ENCODE measurements at regions not wholly inside any gene's neighbourhood (a gene's known extent, or its start where the extent isn't known, plus 50 kb on each side); places are given as distances from the start of the nearest gene placed in this dataset.

GRCh38 chr10:124173298-124173900 lies 80.0 kb upstream of the CHST15 start:
- no peak for TF ChIP-seq CTCF (IDR thresholded peaks at IDR 0.05)
- TF ChIP-seq POLR2AphosphoS5 (IDR thresholded peaks at IDR 0.05) = no peak
- TF ChIP-seq EP300 (IDR thresholded peaks at IDR 0.05) = no peak

Measured in esophagus muscularis mucosa (tissue), 4 donors.